ENCODE measurements at regions not wholly inside any gene's neighbourhood (a gene's known extent, or its start where the extent isn't known, plus 50 kb on each side); places are given as distances from the start of the nearest gene placed in this dataset.
"Not testable (repeated sequence)": the region's sequence is repeated elsewhere in the genome, so short reads cannot be mapped to it uniquely, and the experiment has no call there.

DNA sequence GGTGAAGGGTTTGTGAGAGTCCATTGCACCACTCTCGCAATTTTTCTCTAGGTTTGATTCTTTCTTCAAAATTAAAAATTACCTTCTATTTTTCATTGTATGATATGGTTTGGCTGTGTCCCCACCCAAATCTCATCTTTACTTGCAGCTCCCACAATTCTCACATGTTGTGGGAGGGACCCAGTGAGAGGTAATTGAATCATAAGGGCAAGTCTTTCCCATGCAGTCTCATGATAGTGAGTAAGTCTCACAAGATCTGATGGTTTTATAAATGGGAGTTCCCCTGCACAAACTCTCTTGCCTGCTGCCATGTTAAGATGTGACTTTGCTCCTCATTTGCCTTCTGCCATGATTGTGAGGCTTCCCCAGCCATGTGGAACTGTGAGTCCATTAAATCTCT, 711.2 kb upstream of the AUTS2 start:
- not testable (repeated sequence) for DNase-seq

DNA sequence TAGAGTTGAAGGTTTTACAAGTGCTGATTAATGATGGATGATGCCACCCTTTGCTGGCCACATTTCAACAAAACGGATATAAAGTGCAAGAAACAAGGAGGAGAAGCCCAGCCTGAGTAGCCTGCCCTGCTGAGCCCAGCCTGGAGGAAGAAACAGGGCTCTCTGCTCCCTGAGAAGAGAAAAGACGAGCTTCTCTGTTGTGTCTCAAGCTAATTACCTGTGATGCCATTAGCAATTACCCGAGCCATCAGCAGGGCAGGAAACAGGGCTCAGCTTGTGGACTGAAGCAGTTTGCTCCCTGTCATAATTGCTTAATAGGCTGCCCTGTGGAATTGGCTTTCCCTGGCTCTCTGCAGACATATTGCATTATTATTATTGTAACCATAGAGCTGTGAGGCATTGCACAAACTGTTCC, 709.3 kb upstream of the AUTS2 start:
- DNase-seq, result no peak

- no peak for DNase-seq
Observed at GRCh38 chr7:68892236-68892635, 706.0 kb upstream of the AUTS2 start.

DNA sequence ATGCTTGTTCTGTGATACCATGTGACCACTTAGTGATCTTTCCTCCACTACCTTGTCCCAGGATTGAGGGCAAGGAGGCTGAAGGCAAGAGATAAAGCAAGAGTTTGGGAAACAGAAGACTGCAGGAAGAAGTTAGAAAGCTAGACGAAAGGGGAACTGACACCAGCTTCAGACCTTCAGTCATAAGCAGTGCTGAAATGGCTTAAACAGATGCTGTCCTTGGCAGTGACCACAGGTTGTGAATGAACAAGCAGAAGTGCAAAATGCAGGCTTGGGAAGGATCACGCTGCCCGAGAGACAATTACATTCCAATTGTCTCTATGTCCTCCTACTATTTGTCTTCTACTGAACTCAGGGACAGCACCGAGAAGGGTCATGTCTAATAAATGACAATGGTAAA, 704.9 kb upstream of the AUTS2 start:
- DNase-seq, result no peak

GRCh38 chr7:68899156-68899555, 699.1 kb upstream of the AUTS2 start:
- DNase-seq, result not testable (repeated sequence)

- DNase-seq, result no peak
Observed at GRCh38 chr7:68900096-68900495, 698.2 kb upstream of the AUTS2 start.

- no peak for DNase-seq
Observed at GRCh38 chr7:68904630-68905029, 693.6 kb upstream of the AUTS2 start.

GRCh38 chr7:68911754-68912153, 686.5 kb upstream of the AUTS2 start:
- no peak for DNase-seq

- no peak for DNase-seq
Observed at GRCh38 chr7:68914006-68914405, 684.3 kb upstream of the AUTS2 start.

DNA sequence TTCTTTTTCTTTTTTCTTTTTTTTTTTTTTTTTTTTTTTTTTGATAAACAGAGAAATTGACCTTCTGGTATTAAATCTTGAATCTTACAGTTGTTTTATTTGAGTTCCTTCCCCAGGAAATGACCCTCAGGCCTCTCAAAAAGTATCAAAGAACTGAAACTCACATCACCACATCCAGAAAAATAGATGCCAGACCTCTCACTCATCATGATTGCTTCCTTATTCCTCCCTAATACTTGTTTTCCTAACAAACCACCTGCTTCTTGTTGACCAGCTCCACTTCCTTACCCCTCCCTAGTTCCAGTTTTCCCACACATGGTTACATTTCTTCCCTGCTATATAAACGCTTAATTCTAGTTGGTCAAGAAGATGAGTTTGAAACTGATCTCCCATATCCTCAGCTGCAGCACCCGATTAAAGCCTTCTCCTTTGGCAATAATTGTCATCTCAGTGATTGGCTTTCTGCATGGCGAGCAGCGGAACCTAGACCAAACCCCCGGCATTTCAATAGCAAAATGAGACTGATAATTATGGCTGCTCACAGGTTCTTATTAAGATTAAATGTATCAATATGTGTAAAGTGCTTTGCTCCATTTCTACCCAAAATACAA, 681.1 kb upstream of the AUTS2 start:
- no peak for DNase-seq

GRCh38 chr7:68918621-68919020, 679.7 kb upstream of the AUTS2 start:
- no peak for DNase-seq

DNA sequence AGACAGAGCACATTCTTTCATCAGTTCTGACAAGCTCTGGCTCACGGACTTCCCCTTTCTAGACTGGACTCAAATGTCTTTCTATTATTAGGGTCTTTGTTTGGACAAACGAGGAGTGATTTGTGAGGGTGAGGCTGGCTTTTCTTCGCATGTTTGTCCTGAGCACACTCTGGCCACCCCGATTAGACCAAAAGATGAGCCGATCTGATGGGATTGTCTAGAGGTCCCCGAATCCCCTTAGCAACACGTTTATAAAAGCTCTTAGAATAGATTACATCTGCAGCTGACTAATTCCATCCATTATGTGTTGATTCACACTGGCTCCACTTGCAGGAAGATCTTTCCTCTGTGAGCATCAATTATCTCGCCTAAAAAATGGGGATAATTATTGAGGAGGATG, 675.4 kb upstream of the AUTS2 start:
- DNase-seq, result no peak

- no peak for DNase-seq
Observed at GRCh38 chr7:68925241-68925640, 673.0 kb upstream of the AUTS2 start.

GRCh38 chr7:68929781-68930261, 668.5 kb upstream of the AUTS2 start:
- no peak for DNase-seq

GRCh38 chr7:68936471-68937035, 661.7 kb upstream of the AUTS2 start:
- DNase-seq, result no peak

GRCh38 chr7:68938151-68938550, 660.1 kb upstream of the AUTS2 start:
- no peak for DNase-seq

- no peak for DNase-seq
Observed at GRCh38 chr7:68943786-68944185, 654.5 kb upstream of the AUTS2 start.

DNA sequence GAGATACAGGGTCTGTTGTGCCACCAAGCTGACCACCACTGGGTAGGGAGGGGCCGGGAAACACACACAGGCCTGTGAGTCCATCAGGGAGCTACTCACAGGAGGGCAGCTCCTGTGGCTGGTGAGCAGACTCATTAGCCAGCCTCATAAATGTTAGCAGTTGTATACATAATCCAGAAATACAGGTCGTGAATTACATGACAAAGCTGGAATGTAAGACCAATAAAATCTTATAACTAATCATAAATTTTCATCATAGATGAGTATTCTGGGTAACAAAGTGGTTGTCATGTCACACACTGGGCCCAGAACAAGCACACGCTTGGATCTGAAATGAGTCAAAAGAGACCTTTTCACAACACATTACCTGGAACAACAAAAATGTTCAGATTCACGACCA, 642.6 kb upstream of the AUTS2 start:
- no peak for DNase-seq

- no peak for DNase-seq
Observed at GRCh38 chr7:68958571-68958970, 639.7 kb upstream of the AUTS2 start.

DNA sequence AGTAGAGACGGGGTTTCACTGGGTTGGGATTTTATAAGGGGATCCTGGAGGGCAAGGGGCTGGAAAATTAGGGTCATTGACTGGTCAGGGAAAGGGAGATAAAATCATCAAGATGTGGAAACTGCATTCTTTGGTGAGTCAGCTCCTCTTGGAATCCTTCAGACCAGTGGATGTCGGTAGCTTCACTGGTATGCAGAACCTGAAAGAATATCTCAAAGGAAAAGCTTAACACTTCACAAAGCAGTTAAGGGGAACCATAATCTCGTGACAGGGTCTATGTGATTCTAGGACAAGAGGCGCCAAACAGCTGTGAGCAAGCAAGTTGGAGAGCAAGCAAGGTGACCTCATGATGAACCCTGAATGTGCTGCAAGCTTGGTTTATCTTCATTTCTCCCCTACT, 634.7 kb upstream of the AUTS2 start:
- DNase-seq, result no peak

GRCh38 chr7:68964060-68964459, 634.2 kb upstream of the AUTS2 start:
- DNase-seq, result no peak

- no peak for DNase-seq
Observed at GRCh38 chr7:68965351-68965750, 632.9 kb upstream of the AUTS2 start.

GRCh38 chr7:68967598-68967997, 630.7 kb upstream of the AUTS2 start:
- DNase-seq, result no peak

- no peak for DNase-seq
Observed at GRCh38 chr7:68969571-68969970, 628.7 kb upstream of the AUTS2 start.

Measured in CD4-positive, alpha-beta T cell treated with Interleukin-17A for 1 hour (primary cell).